Activated CD4-positive, alpha-beta memory T cell treated with anti-CD3 and anti-CD28 coated beads for 36 hours (primary cell): ENCODE measurements at regions not wholly inside any gene's neighbourhood (a gene's known extent, or its start where the extent isn't known, plus 50 kb on each side); places are given as distances from the start of the nearest gene placed in this dataset.

ENCODE experiments used
- CTCF ChIA-PET: fragments of 350-600 bp; sonication (Branson Sonifier 250); formaldehyde crosslinking; loops from one replicate; lab custom pipeline; 2021; ENCODE audit warnings: antibody characterized with exemption, inconsistent platforms; lab: Charles Lee
- POLR2A ChIA-PET: fragments of 350-600 bp; sonication (Branson Sonifier 250); formaldehyde crosslinking; loops from one replicate; lab custom pipeline; 2021; ENCODE audit warnings: antibody characterized with exemption; lab: Charles Lee
- DNase-seq: peaks from one replicate; pipeline ENCODE4 v3.0.0-alpha.2; 2020
- H3K27ac Mint-ChIP-seq: one replicate; pipeline ENCODE4 v1.8.0; 2021; ENCODE audit warnings: mixed read lengths
- H3K27me3 Mint-ChIP-seq: one replicate; pipeline ENCODE4 v1.8.0; 2021; ENCODE audit warnings: mixed read lengths
- H3K36me3 Mint-ChIP-seq: one replicate; pipeline ENCODE4 v1.8.0; 2021; ENCODE audit warnings: mixed read lengths
- H3K4me1 Mint-ChIP-seq: one replicate; pipeline ENCODE4 v1.8.0; 2021; ENCODE audit warnings: low read depth, mixed read lengths
- H3K4me3 Mint-ChIP-seq: one replicate; pipeline ENCODE4 v1.8.0; 2021; ENCODE audit warnings: mild to moderate bottlenecking, mixed read lengths
- H3K9me3 Mint-ChIP-seq: one replicate; pipeline ENCODE4 v1.8.0; 2021; ENCODE audit warnings: mixed read lengths
- intact Hi-C: fragments of 100-400 bp; cut with micrococcal nuclease; formaldehyde crosslinking; loops from one replicate; pipeline ENCODE4 v1.15.1; 2023

- Mint-ChIP-seq H3K4me3 (no peak overlapping the region), H3K4me1 (no peaks in the 10 kb centered on the region), H3K36me3 (no peaks in the 10 kb centered on the region), H3K27ac (no peak overlapping the region), H3K27me3 (peaks cover 3% of the 10 kb centered on the region), H3K9me3 (peaks cover 2% of the 10 kb centered on the region)
- ChIA-PET CTCF (no interaction called here), POLR2A (no interaction called here)
- no peak for DNase-seq
- intact Hi-C loops, result no loop called here
Measured at GRCh38 chr3:150104564-150104963, 133.9 kb upstream of the PFN2 start.

GRCh38 chr3:150101016-150101415 is 130.3 kb upstream of the PFN2 start:
- H3K27me3 Mint-ChIP-seq, result no peaks in the 10 kb centered on the region
- POLR2A ChIA-PET, result no interaction called here
- H3K9me3 Mint-ChIP-seq, result peaks cover 2% of the 10 kb centered on the region
- no peak overlapping the region for H3K4me3 Mint-ChIP-seq
- intact Hi-C loops, result no loop called here
- CTCF ChIA-PET, result no interaction called here
- no peak for DNase-seq
- peaks cover 7% of the 10 kb centered on the region for H3K4me1 Mint-ChIP-seq
- no peak overlapping the region for H3K27ac Mint-ChIP-seq
- no peaks in the 10 kb centered on the region for H3K36me3 Mint-ChIP-seq

- Mint-ChIP-seq H3K9me3 (peaks cover 2% of the 10 kb centered on the region), H3K4me3 (no peak overlapping the region), H3K27me3 (peaks cover 2% of the 10 kb centered on the region), H3K27ac (no peak overlapping the region), H3K4me1 (peaks cover 7% of the 10 kb centered on the region), H3K36me3 (no peaks in the 10 kb centered on the region)
- CTCF ChIA-PET, result no interaction called here
- intact Hi-C loops, result no loop called here
- DNase-seq, result no peak
- POLR2A ChIA-PET, result no interaction called here
Measured at GRCh38 chr3:150098621-150099020, 127.9 kb upstream of the PFN2 start.

GRCh38 chr3:150097588-150097890 is 126.8 kb upstream of the PFN2 start:
- Mint-ChIP-seq H3K27me3 (peaks cover 2% of the 10 kb centered on the region), H3K36me3 (no peaks in the 10 kb centered on the region), H3K9me3 (peaks cover 2% of the 10 kb centered on the region), H3K27ac (no peak overlapping the region), H3K4me3 (no peak overlapping the region), H3K4me1 (peaks cover 7% of the 10 kb centered on the region)
- CTCF ChIA-PET, result no interaction called here
- intact Hi-C loops, result loop anchor here (1.0 kb wide), 1 partner anchor 17 kb away; no protein-coding TSS in a partner anchor
- no peak for DNase-seq
- POLR2A ChIA-PET, result no interaction called here

- Mint-ChIP-seq H3K4me1 (peaks cover 7% of the 10 kb centered on the region), H3K9me3 (peaks cover 2% of the 10 kb centered on the region), H3K36me3 (no peaks in the 10 kb centered on the region), H3K27me3 (peaks cover 2% of the 10 kb centered on the region), H3K27ac (no peak overlapping the region), H3K4me3 (no peak overlapping the region)
- CTCF ChIA-PET, result no interaction called here
- intact Hi-C loops, result loop anchor here (1.0 kb wide), 1 partner anchor 17 kb away; no protein-coding TSS in a partner anchor
- DNase-seq, result no peak
- POLR2A ChIA-PET, result no interaction called here
Measured at GRCh38 chr3:150096700-150097587, 126.2 kb upstream of the PFN2 start.

- Mint-ChIP-seq H3K4me3 (no peak overlapping the region), H3K27me3 (peaks cover 8% of the 10 kb centered on the region), H3K9me3 (no peaks in the 10 kb centered on the region), H3K27ac (no peak overlapping the region), H3K36me3 (no peaks in the 10 kb centered on the region), H3K4me1 (peaks cover 7% of the 10 kb centered on the region)
- intact Hi-C loops, result no loop called here
- ChIA-PET CTCF (no interaction called here), POLR2A (no interaction called here)
- no peak for DNase-seq
Measured at GRCh38 chr3:150094150-150094933, 123.6 kb upstream of the PFN2 start.

GRCh38 chr3:150091626-150092025 is 120.9 kb upstream of the PFN2 start:
- intact Hi-C loops, result no loop called here
- Mint-ChIP-seq H3K9me3 (no peaks in the 10 kb centered on the region), H3K27ac (no peak overlapping the region), H3K4me1 (no peaks in the 10 kb centered on the region), H3K36me3 (no peaks in the 10 kb centered on the region), H3K27me3 (peaks cover 8% of the 10 kb centered on the region), H3K4me3 (no peak overlapping the region)
- CTCF ChIA-PET, result interaction anchor here (0.6 kb wide), 1 partner anchor 320 kb away, joined by 3 read pairs; no protein-coding TSS in a partner anchor
- DNase-seq, result no peak
- POLR2A ChIA-PET, result no interaction called here

GRCh38 chr3:150090877-150091276 is 120.2 kb upstream of the PFN2 start:
- DNase-seq, result no peak
- peaks cover 8% of the 10 kb centered on the region for H3K27me3 Mint-ChIP-seq
- no peak overlapping the region for H3K4me3 Mint-ChIP-seq
- H3K36me3 Mint-ChIP-seq, result no peaks in the 10 kb centered on the region
- no peaks in the 10 kb centered on the region for H3K4me1 Mint-ChIP-seq
- ChIA-PET CTCF (interaction anchor here (0.6 kb wide), 1 partner anchor 319 kb away, joined by 3 read pairs; no protein-coding TSS in a partner anchor), POLR2A (no interaction called here)
- no peaks in the 10 kb centered on the region for H3K9me3 Mint-ChIP-seq
- no peak overlapping the region for H3K27ac Mint-ChIP-seq
- intact Hi-C loops, result no loop called here

- CTCF ChIA-PET, result no interaction called here
- Mint-ChIP-seq H3K4me3 (no peak overlapping the region), H3K4me1 (no peaks in the 10 kb centered on the region), H3K9me3 (no peaks in the 10 kb centered on the region), H3K27ac (no peak overlapping the region), H3K27me3 (peaks cover 9% of the 10 kb centered on the region), H3K36me3 (no peaks in the 10 kb centered on the region)
- POLR2A ChIA-PET, result no interaction called here
- intact Hi-C loops, result no loop called here
- no peak for DNase-seq
Measured at GRCh38 chr3:150090006-150090405, 119.3 kb upstream of the PFN2 start.

- H3K27ac Mint-ChIP-seq, result no peak overlapping the region
- H3K4me1 Mint-ChIP-seq, result no peaks in the 10 kb centered on the region
- H3K36me3 Mint-ChIP-seq, result no peaks in the 10 kb centered on the region
- ChIA-PET CTCF (no interaction called here), POLR2A (no interaction called here)
- peaks cover 5% of the 10 kb centered on the region for H3K27me3 Mint-ChIP-seq
- intact Hi-C loops, result no loop called here
- no peaks in the 10 kb centered on the region for H3K9me3 Mint-ChIP-seq
- no peak for DNase-seq
- H3K4me3 Mint-ChIP-seq, result no peak overlapping the region
Measured at GRCh38 chr3:150084128-150084527, 113.4 kb upstream of the PFN2 start.

- no peaks in the 10 kb centered on the region for H3K4me1 Mint-ChIP-seq
- H3K4me3 Mint-ChIP-seq, result no peak overlapping the region
- CTCF ChIA-PET, result no interaction called here
- intact Hi-C loops, result no loop called here
- H3K36me3 Mint-ChIP-seq, result no peaks in the 10 kb centered on the region
- DNase-seq, result no peak
- H3K27ac Mint-ChIP-seq, result no peak overlapping the region
- no peaks in the 10 kb centered on the region for H3K9me3 Mint-ChIP-seq
- POLR2A ChIA-PET, result no interaction called here
- H3K27me3 Mint-ChIP-seq, result peaks cover 5% of the 10 kb centered on the region
Measured at GRCh38 chr3:150083655-150084042, 113.0 kb upstream of the PFN2 start.

- Mint-ChIP-seq H3K9me3 (no peaks in the 10 kb centered on the region), H3K4me1 (no peaks in the 10 kb centered on the region), H3K36me3 (no peaks in the 10 kb centered on the region), H3K27me3 (peaks cover 5% of the 10 kb centered on the region), H3K4me3 (no peak overlapping the region), H3K27ac (no peak overlapping the region)
- ChIA-PET CTCF (no interaction called here), POLR2A (no interaction called here)
- intact Hi-C loops, result no loop called here
- DNase-seq, result no peak
Measured at GRCh38 chr3:150082898-150083654, 112.4 kb upstream of the PFN2 start.
